ENCODE measurements at regions not wholly inside any gene's neighbourhood (a gene's known extent, or its start where the extent isn't known, plus 50 kb on each side); places are given as distances from the start of the nearest gene placed in this dataset.

DNA sequence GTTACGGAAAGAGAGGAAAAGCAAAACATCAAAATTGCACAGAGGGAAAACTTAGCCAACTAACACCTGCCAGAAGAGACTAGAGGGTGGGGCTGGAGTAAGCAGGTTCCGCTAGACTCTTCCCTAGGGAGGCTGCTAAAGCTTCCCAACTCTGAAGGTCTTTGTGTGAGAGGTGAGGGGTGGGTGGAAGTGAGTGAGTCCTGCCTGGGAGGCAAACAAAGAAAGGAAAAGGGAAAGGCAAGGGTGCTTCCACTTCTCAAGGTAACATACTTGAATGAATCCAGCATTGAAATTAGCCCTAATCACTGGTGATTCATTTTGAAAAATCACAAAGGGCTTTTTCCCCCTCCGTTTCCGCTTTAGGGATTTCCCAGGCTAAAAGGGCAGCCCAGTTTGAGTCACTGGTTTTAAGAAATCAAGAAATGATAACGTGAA lies 220.5 kb upstream of the ADAMTS9 start:
- intact Hi-C loops (cut with DNase I) = loop anchor here (1.0 to 2.0 kb wide), 2 partner anchors 179 to 217 kb away; no protein-coding TSS in a partner anchor
- DNase-seq (ENCODE audit: low spot score) = no peak

DNA sequence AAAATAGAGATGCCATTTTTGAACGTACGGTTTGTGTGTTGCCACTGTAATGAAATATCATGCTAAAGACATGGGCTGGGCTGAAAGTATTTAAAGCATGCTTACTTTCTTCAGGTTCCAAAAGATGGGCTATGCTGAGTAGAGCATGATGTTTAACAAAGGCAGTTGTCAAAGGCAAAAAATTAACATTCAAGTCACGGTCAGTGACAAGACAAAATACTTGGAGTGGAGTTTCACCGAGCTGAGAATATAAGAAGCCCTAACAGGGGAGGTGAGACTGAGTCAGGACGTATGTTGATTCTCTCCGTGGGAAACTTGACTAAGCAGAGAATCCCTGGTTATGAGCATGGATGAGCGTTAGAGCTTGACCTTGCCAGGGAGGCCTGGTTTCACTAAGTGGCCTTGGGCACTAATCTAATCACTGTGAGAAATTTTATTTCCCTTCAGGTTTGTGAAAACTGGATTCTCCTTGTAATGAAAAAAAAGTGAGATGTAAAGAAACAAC lies 218.2 kb upstream of the ADAMTS9 start:
- no peak for DNase-seq (ENCODE audit: low spot score)
- intact Hi-C loops (cut with DNase I) = no loop called here

DNA sequence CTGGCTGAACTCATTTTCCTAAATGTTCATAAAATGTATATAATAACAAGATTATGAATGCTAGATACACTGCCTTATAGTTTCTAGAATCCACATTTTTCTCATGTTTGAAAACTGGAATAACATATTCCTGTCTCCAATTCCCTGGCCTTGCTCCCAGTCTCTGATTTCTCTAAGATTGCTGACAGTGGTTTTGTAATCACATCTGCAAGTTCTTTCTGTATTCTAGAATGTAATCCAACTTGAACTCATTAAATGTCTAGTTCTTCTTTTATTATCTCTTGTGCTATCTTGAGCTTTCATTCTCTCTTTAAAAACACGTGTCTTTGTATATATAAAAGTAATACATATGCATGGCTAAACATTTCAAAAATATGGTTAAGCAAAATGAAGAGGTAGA lies 215.2 kb upstream of the ADAMTS9 start:
- DNase-seq (ENCODE audit: low spot score) = no peak

DNA sequence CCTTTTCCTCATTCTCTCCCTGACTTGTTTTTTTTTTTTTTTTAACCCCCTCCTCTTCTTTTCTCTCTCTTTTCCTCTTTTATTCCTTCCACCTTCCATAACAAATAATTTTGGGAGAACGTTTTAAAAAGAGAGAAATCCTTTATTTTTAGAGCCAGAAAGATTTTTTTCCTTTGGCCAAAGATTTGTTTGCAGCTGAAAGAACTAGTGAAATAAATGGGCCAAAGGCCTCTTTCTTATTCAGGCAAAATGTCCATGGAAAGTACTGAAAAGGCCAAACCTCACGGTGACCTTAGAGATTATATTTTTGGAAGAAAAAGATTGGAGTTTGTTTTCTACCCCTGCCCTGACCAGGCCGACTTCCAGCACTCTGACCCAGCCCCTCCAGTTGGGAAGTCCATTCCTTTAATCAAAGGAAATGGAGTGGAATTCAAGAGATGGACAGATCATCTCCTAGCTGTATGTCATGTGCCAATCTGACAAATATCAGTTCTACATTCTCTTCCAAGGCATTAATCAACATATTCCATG lies 214.3 kb upstream of the ADAMTS9 start:
- intact Hi-C loops (cut with DNase I) = loop anchor here (5.0 kb wide), 1 partner anchor 85 kb away; no protein-coding TSS in a partner anchor
- DNase-seq (ENCODE audit: low spot score) = no peak

More for the DNA sequence above, 215.2 kb upstream of the ADAMTS9 start:
- intact Hi-C loops (cut with DNase I) = loop anchor here (5.0 kb wide), 1 partner anchor 86 kb away; no protein-coding TSS in a partner anchor

DNA sequence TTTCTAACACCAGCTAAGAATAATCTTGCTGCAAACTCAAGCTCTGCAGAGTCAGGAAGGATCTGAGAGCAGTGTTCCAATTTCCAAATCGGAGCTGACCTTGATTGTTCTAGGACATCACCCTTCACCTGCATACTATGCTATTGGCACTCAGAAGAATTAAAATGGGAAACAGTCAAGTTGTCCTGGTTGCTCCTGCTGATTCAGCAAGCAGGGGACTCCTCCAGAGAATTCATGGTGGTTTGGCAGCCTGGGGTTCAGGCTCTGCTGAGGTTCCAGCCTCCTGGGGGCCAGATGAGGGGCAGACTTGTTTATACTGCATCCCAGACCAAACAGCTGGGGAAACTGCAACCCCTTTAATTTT lies 213.7 kb upstream of the ADAMTS9 start:
- intact Hi-C loops (cut with DNase I) = loop anchor here (5.0 kb wide), 1 partner anchor 84 kb away; no protein-coding TSS in a partner anchor
- DNase-seq (ENCODE audit: low spot score) = no peak

DNA sequence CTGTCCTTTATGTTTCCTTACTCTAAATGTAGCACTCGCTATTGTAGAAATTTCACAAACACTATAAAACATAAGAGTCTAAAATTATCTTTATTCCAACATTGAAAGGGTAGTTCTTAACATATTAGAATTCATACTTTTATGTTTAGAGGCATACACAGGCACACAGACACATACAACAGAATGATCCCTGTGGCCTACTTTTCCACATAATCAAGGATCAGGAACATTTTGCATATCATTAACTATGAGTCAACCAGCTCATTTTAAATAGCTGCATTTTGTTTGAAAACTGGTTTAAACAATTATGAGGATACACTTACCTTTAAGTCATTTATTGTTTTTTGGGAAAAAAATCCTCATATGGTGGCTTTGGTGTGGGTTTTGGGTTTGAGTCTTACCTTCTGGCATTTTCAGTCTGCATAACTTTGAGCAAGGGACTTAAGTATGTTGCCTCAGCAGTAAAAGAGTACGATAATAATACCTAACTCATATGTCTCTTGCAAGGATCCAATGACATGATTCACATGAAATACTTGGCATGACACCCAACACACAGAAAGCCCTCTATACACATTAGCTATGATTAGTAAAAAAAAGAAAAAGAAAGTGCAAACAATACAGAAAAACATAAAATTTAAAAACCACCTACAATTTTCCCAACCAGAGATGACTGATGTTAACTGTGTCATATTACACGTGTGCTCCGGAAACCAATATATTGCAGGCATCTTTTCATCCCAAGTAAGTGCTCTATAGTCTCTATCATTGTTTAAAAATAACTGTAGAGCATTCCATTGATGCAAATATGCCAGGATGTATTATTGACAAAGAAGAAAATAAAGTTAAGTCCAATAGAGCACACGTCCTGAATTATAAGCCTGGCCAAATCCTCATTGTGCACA lies 213.1 kb upstream of the ADAMTS9 start:
- intact Hi-C loops (cut with DNase I) = loop anchor here (5.0 kb wide), 1 partner anchor 84 kb away; no protein-coding TSS in a partner anchor
- no peak for DNase-seq (ENCODE audit: low spot score)

DNA sequence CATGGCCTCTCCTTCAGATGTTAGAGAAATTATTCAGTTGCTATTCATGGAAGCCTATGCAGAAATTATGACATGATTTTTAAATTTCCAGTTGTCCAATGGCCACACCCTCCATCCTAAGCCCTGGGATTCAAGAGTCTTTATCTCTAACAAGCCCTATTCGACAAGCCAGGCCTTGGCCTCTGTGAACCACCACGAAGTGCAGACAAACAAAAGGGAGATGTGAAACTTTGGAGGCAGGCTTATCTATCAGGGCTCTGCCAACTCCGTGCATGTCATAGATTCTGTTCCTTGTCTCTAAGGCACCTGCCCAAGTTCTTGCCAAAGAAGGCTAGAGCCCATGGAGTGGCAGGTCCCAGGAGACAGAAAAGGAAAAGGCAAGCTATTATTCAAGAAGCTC lies 212.4 kb upstream of the ADAMTS9 start:
- intact Hi-C loops (cut with DNase I) = loop anchor here (5.0 kb wide), 1 partner anchor 83 kb away; no protein-coding TSS in a partner anchor
- no peak for DNase-seq (ENCODE audit: low spot score)

DNA sequence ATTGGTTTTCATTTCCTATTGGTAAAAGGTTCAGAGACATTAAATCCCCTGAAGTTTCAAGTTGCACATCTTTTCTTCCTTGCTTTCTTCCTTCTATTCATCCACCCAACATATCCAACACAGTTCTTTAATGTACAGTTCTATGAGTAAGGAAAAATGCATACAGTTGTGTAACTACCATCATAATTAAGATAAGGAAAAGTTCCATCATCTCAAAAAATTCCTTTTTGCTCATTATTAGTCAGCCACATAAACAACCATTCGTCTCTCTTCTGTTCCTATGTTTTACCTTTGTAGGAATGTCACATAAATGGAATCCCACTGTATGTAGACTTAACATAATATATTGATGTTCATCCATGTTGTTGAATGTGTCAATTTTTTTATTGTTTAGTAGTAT lies 211.1 kb upstream of the ADAMTS9 start:
- intact Hi-C loops (cut with DNase I) = loop anchor here (5.0 kb wide), 1 partner anchor 273 kb away; no protein-coding TSS in a partner anchor

DNA sequence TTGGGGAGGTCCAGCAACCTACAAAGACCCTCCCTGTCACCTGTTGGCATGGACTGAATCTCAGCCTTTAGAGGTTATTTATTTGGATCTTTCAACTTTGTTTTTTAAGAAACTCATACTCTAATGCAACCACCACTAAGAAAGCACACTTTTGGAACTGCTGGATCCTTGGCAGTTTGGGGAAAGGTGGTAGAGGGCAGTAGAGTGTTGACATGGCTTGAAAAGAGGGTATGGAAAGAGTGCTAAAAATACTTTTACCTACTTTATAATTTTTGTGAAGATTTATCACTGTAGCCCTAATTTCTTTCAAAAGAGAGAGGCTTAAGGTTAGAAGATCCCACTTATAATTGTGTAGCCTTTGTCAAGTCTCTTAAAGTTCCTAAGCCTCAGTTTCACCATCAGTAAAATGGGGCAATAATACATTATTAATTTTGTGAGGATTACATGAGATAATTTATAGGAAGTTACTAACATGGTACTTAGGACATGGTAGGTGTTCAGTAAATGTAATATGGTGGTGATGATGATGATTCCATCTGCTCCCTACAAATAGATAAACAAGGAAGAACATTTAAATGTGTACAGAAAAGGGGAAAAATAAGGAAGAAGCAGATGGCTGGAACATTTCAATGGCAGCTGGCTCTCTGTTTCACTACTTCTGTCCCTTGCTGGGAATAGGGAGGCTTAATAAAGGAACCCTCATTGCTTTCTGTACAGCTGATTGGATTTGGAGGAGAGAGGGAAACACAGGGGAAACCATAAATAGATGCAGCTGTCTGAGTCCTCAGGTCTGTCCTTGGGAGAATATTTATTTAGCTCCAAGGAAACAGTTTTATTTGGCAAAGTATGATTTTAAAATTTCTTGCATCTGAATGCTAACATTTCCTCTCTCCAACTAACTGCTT lies 208.4 kb upstream of the ADAMTS9 start:
- no peak for DNase-seq (ENCODE audit: low spot score)
- intact Hi-C loops (cut with DNase I) = loop anchor here (5.0 kb wide), 1 partner anchor 276 kb away; no protein-coding TSS in a partner anchor

More for the DNA sequence above, 211.1 kb upstream of the ADAMTS9 start:
- DNase-seq (ENCODE audit: low spot score) = no peak

DNA sequence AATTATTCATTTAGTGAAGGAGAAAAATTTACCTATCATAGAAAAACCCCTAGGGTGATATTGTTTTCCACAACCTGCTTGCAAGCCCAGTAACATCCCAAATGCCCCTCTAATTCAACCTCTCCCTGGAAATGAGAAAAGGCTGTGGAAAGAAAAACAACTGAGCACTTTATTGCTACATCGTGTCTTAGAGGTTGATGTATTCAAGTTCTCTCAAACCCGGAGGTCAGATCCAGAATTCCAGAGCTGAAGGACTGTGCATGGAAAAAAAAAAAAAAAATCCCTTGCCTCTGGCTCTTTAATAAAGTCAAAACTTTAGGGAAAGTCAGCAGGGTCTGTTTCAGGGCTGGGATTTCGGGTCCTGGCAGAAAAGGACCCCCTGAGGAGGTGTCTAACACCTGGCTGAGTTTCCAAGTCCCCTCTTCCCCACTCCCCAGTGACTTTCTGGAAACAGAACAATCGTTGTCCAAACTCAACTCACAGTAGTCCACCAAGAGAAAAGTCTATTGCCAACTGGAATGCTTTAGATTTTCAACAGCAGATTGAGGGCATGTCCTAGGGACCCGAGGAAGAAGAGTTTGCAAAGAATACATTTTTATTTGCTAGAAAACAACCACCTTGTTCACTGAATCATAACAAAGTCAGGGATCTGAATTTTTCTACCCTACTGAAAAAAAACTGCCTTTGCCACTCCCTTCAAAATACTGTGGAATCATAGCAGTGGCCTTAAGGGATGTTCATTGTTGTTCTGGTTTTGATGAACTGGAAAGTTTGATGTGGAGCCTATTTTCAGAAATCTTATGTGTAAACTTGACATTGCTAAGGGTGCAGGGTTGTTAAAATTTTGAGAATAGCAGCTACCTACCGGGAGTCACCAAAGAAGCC lies 207.5 kb upstream of the ADAMTS9 start:
- no peak for DNase-seq (ENCODE audit: low spot score)
- intact Hi-C loops (cut with DNase I) = loop anchor here (5.0 kb wide), 1 partner anchor 277 kb away; no protein-coding TSS in a partner anchor

DNA sequence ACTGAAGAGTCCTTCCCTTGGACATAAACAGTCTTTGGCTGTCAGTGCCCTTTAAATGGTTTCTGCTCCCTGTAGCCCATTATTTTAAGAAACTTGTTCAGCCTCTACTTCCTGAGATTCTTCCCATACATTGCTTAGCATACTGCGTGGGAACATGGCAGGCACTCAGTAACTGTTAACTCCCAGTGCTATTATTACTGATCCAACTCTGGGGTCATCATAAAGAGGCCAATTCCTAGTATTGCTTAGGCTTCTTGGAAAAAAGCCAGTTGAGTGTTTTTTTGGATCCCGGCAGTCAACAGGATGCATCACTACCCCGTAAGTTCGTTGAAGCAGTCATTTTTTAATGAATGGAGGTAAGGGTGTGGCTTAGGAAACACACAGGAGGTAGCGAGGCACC lies 206.2 kb upstream of the ADAMTS9 start:
- DNase-seq (ENCODE audit: low spot score) = no peak
- intact Hi-C loops (cut with DNase I) = no loop called here

DNA sequence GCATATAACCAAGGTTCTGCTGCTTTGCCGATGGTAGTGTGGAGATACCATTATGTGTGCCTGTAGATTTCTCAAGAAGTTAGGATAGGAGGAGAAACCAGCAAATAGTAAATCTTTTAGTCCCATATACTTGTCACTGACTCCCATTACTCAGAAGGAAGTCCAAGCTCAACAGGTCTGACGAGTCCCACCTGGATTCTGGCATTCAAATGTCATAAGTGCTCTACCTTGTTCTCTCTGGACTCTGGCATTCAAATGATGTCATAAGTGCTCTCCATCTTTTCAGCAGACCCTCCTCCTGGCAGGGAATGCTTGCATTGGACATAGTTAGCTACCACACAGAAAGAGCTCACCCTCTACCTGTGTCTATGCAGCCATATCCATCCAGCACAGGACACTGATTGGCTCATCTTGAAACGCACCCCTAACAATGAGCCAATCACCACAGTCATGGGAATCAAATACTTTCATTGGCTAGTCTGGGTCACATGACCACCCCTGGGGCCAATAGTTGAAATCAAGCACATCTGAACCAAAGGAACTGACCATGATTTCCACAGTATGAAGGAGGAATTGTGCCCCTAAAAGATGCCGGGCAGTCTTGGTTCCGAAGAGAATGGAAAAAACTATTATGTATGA lies 205.0 kb upstream of the ADAMTS9 start:
- intact Hi-C loops (cut with DNase I) = no loop called here

DNA sequence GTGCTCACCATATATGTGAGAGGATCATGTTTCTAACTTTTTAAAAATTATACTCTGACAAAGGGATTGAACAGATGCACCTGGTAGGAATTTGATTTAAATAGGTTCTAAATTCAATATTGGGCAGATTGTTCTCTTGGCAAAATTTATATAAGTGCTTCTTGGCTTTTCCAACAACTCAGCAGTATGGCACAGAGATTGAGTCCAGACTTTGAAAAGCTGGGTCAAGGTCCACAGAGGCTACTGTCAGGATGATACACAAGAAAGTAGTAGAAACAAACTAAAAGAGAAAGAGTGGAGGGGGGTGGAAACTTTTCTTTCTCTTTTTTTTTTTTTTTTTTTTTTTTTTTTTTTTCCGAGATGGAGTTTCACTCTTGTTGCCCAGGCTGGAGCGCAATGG lies 203.2 kb upstream of the ADAMTS9 start:
- intact Hi-C loops (cut with DNase I) = no loop called here
- no peak for DNase-seq (ENCODE audit: low spot score)

More for the DNA sequence above, 205.0 kb upstream of the ADAMTS9 start:
- no peak for DNase-seq (ENCODE audit: low spot score)

DNA sequence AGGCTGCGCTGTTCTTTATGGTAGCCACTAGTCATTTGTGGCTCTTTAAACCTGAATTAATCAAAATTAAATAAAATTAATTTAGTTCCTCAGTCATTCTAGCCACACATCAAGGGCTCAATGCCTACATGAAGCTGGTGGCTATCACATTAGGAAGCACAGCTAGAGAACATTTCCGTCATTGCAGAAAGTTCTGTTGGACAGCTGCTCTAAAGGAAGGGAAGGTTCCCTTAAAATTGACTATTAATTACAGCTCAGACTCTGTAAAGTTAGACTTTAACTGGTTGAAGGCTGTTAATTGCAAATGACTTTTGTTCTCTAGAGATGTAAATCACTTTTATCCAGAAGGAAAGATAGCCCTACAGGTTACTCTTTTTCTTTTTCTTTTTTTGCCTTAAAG lies 202.7 kb upstream of the ADAMTS9 start:
- DNase-seq (ENCODE audit: low spot score) = no peak
- intact Hi-C loops (cut with DNase I) = no loop called here

DNA sequence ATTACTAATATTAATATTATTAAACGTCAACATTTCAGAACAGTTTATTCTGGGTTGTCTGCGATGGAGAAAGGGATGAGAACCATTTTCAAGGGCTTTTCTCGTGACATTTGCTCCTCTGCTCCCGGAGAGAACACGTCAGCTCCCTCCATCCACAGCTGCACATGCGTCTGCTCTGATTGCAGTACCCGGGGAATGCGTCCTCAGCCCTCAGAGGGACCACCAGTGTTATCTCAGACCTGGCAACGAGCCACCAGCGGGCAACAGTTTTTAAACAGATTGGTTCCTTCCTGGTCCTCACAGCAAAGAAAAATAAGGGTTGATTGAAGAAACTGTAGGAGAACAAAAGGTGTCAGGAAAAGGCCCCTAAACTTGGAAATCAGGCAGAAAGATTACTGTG lies 202.2 kb upstream of the ADAMTS9 start:
- DNase-seq (ENCODE audit: low spot score) = peak; percentile 81
- intact Hi-C loops (cut with DNase I) = no loop called here

DNA sequence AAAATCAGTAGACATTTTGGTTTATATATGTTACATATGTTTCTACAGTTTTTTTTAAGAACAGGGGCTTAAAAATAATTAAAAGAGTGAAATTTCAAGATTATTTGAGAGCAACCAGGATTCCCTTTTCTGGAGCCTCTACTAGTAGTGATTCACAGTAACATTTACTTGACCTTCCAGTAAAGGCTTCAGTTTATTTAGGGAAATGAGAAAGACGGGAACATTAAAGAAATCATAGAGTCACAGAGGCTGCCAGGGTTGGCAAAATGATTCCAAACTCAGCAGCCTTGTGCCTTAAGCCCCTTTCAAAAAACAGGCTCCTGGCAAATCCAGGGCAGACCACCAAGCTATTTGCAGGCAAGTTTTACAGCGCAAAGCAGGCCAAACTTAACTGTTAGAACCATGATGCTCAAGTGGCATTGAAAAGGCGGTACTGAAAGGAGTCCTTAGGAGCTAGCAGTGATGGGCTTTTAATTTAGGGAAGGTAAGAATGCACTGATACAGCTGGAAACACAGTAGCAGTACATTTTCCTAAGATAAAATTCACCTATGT lies 201.1 kb upstream of the ADAMTS9 start:
- no peak for DNase-seq (ENCODE audit: low spot score)
- intact Hi-C loops (cut with DNase I) = no loop called here

DNA sequence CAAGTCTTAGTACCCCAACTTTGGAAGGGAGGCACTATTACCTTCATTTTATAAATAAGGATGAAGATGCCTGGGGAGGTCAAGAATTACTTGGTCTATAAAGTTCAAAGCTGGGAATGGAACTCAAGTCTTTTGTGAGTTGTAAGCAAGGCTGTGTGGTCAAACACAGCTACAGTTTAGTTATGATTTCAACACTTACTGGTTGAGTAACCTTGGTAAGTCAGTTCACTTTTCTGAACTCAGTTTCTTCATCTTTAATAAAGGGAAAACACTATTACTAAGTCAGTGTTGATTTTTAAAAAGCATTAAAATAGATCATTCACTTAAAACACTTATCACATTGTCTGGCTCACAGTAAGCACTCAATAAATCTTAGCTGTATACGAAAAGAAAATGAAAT lies 200.4 kb upstream of the ADAMTS9 start:
- intact Hi-C loops (cut with DNase I) = no loop called here
- no peak for DNase-seq (ENCODE audit: low spot score)

DNA sequence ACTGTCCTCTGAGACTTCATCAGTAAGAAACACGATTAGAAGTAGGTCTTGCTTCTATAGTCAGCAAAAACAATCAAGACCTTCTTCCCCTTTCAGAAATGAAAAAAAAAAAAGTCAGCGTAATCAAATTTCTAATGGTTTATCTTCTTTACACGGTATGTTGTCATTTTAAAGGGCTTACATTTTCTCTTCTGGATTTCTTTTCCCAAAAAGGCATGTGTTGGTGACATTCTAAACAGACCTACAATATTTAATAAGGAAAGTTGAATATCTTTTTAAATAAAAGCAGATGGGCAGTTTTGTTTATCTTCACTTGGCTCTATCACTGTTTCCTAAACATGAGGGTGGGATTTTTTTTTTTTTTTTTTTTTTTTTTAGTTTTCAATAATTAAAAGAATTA lies 197.3 kb upstream of the ADAMTS9 start:
- DNase-seq (ENCODE audit: low spot score) = no peak
- intact Hi-C loops (cut with DNase I) = no loop called here
